Activated naive CD8-positive, alpha-beta T cell treated with anti-CD3 and anti-CD28 coated beads, Interleukin-2, amount 10 ng/mL, durations not matched to agents 7 days and 5 days (primary cell): ENCODE measurements at regions not wholly inside any gene's neighbourhood (a gene's known extent, or its start where the extent isn't known, plus 50 kb on each side); places are given as distances from the start of the nearest gene placed in this dataset.

Source experiments
- ATAC-seq: fragments of 150-1000 bp; cut with Tn5 transposase; one replicate; pipeline ENCODE4 v1.10.0; 2021; ENCODE audit warnings: low read depth, moderate library complexity
- POLR2A ChIA-PET: fragments of 350-600 bp; sonication (Branson Sonifier 250); formaldehyde crosslinking; loops from one replicate; lab custom pipeline; 2021; ENCODE audit warnings: antibody characterized with exemption; lab: Charles Lee
- DNase-seq: peaks from one replicate; pipeline ENCODE4 v3.0.0; 2021
- H3K27ac Mint-ChIP-seq: one replicate; pipeline ENCODE4 v1.8.0; 2022; ENCODE audit warnings: mild to moderate bottlenecking, mixed read lengths
- H3K27me3 Mint-ChIP-seq: one replicate; pipeline ENCODE4 v1.8.0; 2022; ENCODE audit warnings: mild to moderate bottlenecking, moderate library complexity, mixed read lengths
- H3K36me3 Mint-ChIP-seq: one replicate; pipeline ENCODE4 v1.8.0; 2021; ENCODE audit warnings: mild to moderate bottlenecking, mixed read lengths
- H3K4me1 Mint-ChIP-seq: one replicate; pipeline ENCODE4 v1.8.0; 2021; ENCODE audit warnings: mixed read lengths
- H3K4me3 Mint-ChIP-seq: one replicate; pipeline ENCODE4 v1.8.0; 2022; ENCODE audit warnings: mild to moderate bottlenecking, moderate library complexity, mixed read lengths
- H3K9me3 Mint-ChIP-seq: one replicate; pipeline ENCODE4 v1.8.0; 2021; ENCODE audit warnings: mixed read lengths

DNA sequence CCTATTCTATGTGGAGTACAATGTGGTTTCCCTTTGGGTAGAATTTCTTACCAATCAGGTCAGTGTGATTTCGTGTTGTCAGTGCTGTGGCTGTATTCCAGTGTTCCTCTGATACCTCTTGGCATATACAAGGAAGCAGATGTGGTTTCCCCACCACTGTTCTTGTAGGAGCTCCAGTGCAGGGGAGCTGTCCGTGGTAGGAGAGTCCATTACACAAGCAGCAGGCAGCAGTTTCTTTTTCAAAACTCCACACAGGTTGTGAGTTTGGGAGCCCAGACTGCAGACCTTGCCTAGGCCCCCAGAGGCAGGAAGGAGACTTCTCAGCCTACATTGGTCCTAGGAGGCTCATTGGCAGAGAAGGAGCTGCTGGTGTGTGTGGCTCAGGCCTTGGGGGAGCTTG lies 452.8 kb downstream of the AACS start:
- H3K36me3 Mint-ChIP-seq, result no peaks in the 10 kb centered on the region
- POLR2A ChIA-PET, result no interaction called here

DNA sequence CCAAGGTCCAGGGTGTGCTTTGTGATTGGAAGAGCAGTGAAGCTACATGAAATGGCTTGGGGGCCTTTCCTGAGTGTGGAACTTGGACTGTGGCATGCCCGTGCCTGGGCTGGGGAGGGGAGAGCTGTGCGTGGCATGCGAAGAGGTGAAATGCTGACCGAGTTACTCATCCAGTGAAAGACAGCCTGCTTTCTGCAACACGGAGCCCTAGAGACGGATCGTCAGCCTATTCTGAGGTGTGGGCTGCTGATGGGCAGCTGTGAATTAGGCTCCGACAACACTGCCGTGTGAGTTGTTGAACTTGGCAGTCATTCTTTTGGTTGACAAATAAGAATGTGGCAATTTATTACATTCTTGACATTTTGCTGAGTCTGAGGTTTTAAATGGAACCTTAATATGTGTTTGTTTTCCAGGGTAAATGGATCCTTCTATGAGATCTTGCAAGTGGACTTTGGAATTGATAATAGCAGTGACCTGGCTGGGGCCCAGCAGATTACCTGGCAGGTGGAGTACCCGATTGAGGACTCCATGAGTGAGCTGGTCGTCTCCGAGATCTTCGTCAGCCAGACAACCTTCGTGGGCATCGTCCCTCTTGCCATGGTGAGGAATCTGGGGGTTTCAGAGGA lies 453.9 kb downstream of the AACS start:
- Mint-ChIP-seq H3K27me3 (no peaks in the 10 kb centered on the region), H3K27ac (no peak overlapping the region), H3K4me1 (no peaks in the 10 kb centered on the region), H3K9me3 (peaks cover 6% of the 10 kb centered on the region), H3K36me3 (no peaks in the 10 kb centered on the region), H3K4me3 (no peak overlapping the region)
- DNase-seq (no peak), ATAC-seq (no peak)
- POLR2A ChIA-PET, result no interaction called here

More for the DNA sequence above, 452.8 kb downstream of the AACS start:
- no peak overlapping the region for H3K4me3 Mint-ChIP-seq
- no peaks in the 10 kb centered on the region for H3K27me3 Mint-ChIP-seq
- H3K4me1 Mint-ChIP-seq, result no peaks in the 10 kb centered on the region
- H3K27ac Mint-ChIP-seq, result no peak overlapping the region
- peaks cover 6% of the 10 kb centered on the region for H3K9me3 Mint-ChIP-seq
- ATAC-seq, result no peak
- DNase-seq, result no peak

DNA sequence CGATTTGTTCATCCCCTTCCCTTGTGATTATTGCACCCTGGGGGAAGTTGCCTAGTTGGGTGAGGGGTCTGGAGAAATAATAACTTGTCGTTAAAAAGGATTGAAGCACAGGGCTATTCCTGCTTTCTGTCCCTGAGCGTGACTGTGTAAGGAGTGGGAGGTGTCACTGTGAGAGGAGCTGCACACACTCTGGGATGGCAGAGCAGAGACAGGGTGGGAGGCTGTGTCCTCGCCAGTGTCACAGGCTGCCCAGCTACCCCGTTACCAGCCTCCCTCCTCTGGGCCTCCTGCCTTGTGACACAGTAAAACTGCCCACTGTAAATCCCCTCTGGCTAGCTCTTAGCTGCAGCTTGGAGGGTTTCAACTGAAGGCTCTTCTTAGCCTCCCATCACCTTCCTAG lies 460.6 kb downstream of the AACS start:
- Mint-ChIP-seq H3K27me3 (no peaks in the 10 kb centered on the region), H3K9me3 (peaks cover 6% of the 10 kb centered on the region), H3K36me3 (no peaks in the 10 kb centered on the region), H3K4me1 (no peaks in the 10 kb centered on the region), H3K4me3 (no peak overlapping the region), H3K27ac (no peak overlapping the region)
- ATAC-seq (no peak), DNase-seq (no peak)
- POLR2A ChIA-PET, result no interaction called here

DNA sequence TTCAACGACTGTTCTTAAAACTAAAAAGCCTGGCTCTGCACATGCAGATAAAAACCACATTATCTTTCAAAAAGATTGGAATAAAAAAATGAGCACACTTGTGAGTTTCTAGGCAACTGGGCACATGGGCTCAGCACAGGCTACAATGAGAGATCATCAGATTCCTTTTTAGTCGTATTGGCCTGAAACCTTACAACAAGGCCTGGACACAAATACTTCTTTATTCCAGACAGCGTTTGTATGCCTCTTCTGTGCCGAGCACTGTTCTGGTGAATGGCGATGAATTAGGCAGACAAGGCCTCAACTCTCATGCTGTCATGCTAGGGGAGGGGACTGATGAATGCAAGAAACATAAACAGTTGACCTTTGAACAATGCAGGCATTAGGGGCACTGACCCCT lies 463.0 kb downstream of the AACS start:
- POLR2A ChIA-PET, result no interaction called here
- Mint-ChIP-seq H3K4me3 (no peak overlapping the region), H3K4me1 (no peaks in the 10 kb centered on the region), H3K9me3 (no peaks in the 10 kb centered on the region), H3K27me3 (no peaks in the 10 kb centered on the region), H3K36me3 (no peaks in the 10 kb centered on the region), H3K27ac (no peak overlapping the region)
- ATAC-seq (no peak), DNase-seq (no peak)

DNA sequence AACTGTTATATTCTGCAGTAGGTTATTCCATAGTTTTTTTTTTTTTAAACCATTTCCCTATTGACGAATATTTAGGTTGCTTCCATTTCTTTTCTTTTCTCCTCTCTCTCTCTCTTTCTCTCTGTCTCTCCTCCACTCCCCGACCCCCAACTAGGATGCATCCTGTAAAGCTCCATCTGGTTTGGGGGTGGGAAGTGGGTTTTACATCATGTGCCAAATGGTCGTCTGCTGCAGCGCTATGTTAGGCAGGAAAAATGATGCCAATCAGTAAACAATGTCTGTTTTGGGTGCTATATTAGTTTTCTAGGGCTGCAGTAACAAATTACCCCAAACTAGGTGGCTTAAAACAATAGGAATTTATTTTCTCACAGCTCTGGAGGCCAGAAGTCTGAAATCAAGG lies 465.0 kb downstream of the AACS start:
- no peaks in the 10 kb centered on the region for H3K27me3 Mint-ChIP-seq
- no peak for DNase-seq
- H3K4me3 Mint-ChIP-seq, result no peak overlapping the region
- no peaks in the 10 kb centered on the region for H3K4me1 Mint-ChIP-seq
- no peaks in the 10 kb centered on the region for H3K9me3 Mint-ChIP-seq
- no peak for ATAC-seq
- no peaks in the 10 kb centered on the region for H3K36me3 Mint-ChIP-seq
- POLR2A ChIA-PET, result no interaction called here
- H3K27ac Mint-ChIP-seq, result no peak overlapping the region

DNA sequence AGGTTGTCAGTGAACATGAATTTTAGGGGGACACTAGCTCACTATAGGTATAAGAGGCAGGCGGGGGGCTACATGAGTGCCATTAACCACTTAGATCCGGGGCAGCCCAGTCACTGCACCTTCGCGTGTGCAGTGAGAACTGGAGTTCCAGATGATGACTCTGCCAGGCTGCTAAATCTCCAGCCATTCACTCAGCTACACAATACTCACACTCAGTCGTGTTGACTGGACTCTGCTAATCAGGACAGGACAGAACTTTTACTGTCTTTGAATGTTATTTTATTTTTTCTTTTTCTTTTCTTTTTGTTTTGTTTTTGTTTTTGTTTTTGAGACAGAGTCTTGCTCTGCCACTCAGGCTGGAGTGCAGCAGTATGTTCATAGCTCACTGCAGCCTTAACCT lies 465.6 kb downstream of the AACS start:
- Mint-ChIP-seq H3K4me3 (no peak overlapping the region), H3K27ac (no peak overlapping the region), H3K27me3 (no peaks in the 10 kb centered on the region), H3K36me3 (no peaks in the 10 kb centered on the region), H3K4me1 (no peaks in the 10 kb centered on the region), H3K9me3 (no peaks in the 10 kb centered on the region)
- POLR2A ChIA-PET, result no interaction called here
- DNase-seq (no peak), ATAC-seq (no peak)

DNA sequence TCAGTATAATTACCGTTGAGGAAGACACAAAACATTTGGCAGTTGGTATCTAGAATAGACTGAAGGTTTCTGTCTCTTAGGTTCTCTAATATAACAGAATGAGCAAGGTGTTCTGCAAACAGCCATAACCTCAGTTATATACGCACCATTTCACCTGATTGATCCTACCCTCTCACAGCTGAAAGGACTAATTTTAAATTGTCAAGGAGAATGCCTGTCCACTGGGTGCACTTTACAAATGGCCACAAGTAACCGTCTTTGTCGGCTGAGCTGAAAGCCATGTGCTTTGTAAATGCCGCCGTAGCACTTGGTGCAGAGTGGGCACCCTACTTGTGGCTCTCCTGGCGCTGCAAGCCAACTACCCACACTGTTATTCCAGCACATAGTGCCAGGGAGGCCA lies 466.3 kb downstream of the AACS start:
- no peak overlapping the region for H3K27ac Mint-ChIP-seq
- H3K9me3 Mint-ChIP-seq, result no peaks in the 10 kb centered on the region
- no peaks in the 10 kb centered on the region for H3K27me3 Mint-ChIP-seq
- H3K4me3 Mint-ChIP-seq, result no peak overlapping the region
- ATAC-seq, result no peak
- no peaks in the 10 kb centered on the region for H3K36me3 Mint-ChIP-seq
- DNase-seq, result no peak
- POLR2A ChIA-PET, result no interaction called here
- no peaks in the 10 kb centered on the region for H3K4me1 Mint-ChIP-seq

DNA sequence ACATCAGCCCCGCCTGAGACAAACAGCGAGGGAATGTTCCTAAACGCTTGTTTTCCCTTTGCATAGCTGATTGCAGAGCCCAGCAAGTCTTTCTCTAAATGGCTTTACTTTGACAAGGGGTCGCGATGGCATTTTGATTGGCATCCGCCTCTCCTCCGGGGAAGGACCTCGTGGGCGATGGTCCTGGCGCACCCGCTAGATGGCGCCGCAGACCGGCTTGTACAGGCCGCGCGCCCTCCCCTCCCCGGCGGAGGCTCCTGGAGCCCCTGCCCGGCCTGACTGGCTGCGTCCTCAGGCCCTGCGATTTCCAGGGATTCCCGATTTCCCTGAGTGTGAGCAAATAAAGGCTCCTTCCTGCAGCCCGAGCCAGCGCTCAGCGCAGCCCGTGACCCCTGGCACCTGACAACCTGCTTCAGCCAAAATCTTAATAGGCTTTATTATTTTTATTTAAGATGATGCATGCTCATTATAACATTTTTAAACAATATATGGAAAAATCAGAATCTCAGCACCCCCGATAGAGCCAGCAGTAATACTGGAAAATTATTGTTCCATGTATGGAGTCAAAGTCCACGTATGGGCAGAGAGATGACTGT lies 468.3 kb downstream of the AACS start:
- Mint-ChIP-seq H3K36me3 (no peaks in the 10 kb centered on the region), H3K27me3 (no peaks in the 10 kb centered on the region), H3K4me3 (no peak overlapping the region), H3K4me1 (no peaks in the 10 kb centered on the region), H3K9me3 (no peaks in the 10 kb centered on the region), H3K27ac (no peak overlapping the region)
- POLR2A ChIA-PET, result no interaction called here
- ATAC-seq, result no peak
- DNase-seq, result peak; percentile 46

DNA sequence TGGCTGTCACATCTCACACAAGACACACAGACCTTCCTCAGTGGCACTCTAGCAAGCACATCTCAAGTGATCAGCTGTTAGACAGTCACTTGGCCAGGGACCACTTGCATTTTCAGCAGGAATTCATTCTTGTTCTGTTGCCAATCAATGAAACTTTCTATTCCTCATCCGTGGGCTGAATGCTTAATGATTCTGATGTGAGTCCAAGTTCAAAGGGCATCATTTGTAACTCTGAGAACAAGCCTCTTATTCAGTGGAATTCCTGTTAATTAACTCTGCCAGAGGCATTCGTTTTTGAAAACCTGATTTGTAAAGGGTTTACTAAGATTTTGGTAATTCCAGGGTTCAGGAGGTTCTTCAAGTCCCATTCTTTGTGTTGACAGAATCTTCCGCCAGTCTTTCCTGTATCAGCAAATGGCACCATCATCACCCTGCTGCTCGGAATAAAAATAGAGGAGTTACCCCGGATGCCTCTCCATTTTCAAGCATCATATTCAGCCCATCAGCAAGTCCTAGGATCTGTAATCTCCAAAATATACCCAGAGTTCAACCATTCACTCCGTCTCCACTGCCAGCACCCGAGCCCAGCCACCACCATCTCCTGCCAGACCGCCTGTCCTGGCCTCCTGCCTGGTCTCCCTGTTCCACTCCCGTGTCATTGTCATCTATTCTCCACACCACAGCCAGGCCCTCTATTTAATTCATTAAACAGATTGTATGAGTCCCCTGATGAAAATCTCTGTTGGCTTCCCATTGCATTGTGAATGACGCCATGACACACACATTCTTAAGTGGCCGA lies 473.4 kb downstream of the AACS start:
- no peaks in the 10 kb centered on the region for H3K36me3 Mint-ChIP-seq
- ATAC-seq, result no peak
- no peak for DNase-seq
- H3K27me3 Mint-ChIP-seq, result no peaks in the 10 kb centered on the region
- POLR2A ChIA-PET, result no interaction called here
- no peak overlapping the region for H3K27ac Mint-ChIP-seq
- no peaks in the 10 kb centered on the region for H3K4me1 Mint-ChIP-seq
- no peak overlapping the region for H3K4me3 Mint-ChIP-seq
- H3K9me3 Mint-ChIP-seq, result peaks cover 2% of the 10 kb centered on the region

DNA sequence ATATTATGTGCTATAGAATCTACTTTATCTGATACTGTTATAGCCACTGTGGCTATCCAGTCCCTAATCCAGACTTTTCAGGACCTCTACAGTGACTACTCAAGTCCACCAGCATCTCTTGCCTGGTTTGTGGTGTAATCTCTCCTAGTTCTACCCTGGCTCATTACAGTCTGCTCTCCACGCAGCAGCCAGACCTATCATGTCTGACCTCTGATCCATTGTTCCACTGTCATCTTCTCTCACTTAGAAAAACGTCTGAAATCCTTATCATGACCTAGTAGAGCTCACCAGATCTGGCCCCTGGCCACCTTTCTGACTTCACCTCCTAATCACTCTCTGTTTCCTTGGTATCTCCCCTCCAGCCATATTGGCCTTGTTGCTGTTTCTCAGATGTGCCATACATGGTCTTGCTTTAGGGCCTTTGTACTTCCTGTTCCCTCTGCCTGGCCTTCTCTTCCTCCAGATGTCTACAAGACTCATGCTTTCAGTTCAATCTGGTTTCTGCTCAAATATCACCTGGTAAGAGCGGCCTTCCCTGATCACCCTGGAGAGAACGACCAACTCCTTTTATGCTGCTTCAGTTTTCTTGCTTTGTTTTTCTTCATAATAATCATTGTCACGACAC lies 475.5 kb downstream of the AACS start:
- Mint-ChIP-seq H3K9me3 (peaks cover 2% of the 10 kb centered on the region), H3K4me1 (no peaks in the 10 kb centered on the region), H3K4me3 (no peak overlapping the region), H3K36me3 (no peaks in the 10 kb centered on the region), H3K27ac (no peak overlapping the region), H3K27me3 (no peaks in the 10 kb centered on the region)
- DNase-seq (no peak), ATAC-seq (no peak)
- POLR2A ChIA-PET, result no interaction called here

DNA sequence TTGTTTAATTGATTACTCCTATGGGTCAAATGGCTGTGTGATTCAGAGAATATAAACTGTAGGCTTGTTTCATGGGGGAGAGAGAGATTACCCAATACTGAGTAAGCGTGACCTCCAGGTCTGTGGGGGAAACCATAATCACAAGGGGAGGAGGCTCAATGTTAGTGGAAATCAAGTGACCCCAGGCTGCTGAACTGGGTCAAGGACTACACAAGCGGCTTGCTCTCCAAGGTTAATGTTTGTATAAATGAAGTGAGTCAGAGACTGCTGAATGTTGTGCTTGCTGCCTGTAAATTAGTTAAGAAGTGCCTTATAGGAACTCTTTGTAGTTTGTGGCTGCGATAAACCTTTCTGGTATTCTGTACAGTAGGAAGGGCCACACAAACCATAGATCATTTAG lies 479.7 kb downstream of the AACS start:
- no peak overlapping the region for H3K27ac Mint-ChIP-seq
- POLR2A ChIA-PET, result no interaction called here
- H3K36me3 Mint-ChIP-seq, result no peaks in the 10 kb centered on the region
- H3K27me3 Mint-ChIP-seq, result no peaks in the 10 kb centered on the region
- ATAC-seq, result no peak
- DNase-seq, result no peak
- no peak overlapping the region for H3K4me3 Mint-ChIP-seq
- H3K4me1 Mint-ChIP-seq, result no peaks in the 10 kb centered on the region
- peaks cover 2% of the 10 kb centered on the region for H3K9me3 Mint-ChIP-seq

DNA sequence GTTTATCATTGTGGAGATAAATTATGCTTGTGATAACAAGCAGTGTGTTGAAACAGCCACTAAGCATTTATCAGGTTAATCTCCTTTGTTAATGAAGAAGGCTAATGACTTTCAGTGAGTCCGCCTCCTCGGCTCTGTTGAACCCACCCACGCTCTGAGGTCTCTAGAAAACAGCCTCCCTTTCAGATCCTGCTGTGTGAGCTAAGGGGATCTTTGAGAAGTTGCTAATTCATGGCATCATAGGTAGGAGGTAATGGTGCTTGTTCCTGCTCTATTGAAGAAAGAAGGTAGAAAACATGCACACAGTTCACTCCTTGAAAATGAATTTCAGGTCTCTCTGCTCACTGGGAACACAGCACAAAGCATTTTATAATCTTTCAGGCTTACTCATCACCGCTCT lies 483.9 kb downstream of the AACS start:
- ATAC-seq, result no peak
- H3K9me3 Mint-ChIP-seq, result no peaks in the 10 kb centered on the region
- no peaks in the 10 kb centered on the region for H3K27me3 Mint-ChIP-seq
- H3K4me3 Mint-ChIP-seq, result no peak overlapping the region
- no peak overlapping the region for H3K27ac Mint-ChIP-seq
- no peaks in the 10 kb centered on the region for H3K4me1 Mint-ChIP-seq
- POLR2A ChIA-PET, result no interaction called here
- no peaks in the 10 kb centered on the region for H3K36me3 Mint-ChIP-seq
- no peak for DNase-seq

DNA sequence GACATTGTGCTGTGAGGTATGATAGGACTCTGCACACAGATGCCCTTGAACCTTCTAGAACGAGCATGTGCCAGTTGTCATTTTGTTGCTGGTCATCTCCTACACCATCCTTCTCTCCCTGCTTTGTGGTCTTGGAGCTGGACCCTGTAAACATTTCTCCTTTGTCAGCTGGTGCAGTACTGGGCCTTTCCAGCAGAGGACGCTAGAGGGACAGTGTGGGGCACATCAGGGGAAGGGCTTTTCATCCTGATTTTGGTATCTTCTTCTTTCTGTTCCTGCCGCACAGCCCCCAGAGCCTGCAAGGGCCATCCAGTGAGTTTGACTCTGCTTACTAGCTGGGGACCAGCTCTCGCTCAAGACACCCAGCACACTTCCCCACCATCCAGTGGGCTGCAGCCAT lies 484.6 kb downstream of the AACS start:
- H3K27me3 Mint-ChIP-seq, result no peaks in the 10 kb centered on the region
- no peak overlapping the region for H3K4me3 Mint-ChIP-seq
- no peaks in the 10 kb centered on the region for H3K36me3 Mint-ChIP-seq
- ATAC-seq, result no peak
- H3K27ac Mint-ChIP-seq, result no peak overlapping the region
- H3K4me1 Mint-ChIP-seq, result no peaks in the 10 kb centered on the region
- no peak for DNase-seq
- no peaks in the 10 kb centered on the region for H3K9me3 Mint-ChIP-seq
- POLR2A ChIA-PET, result no interaction called here

DNA sequence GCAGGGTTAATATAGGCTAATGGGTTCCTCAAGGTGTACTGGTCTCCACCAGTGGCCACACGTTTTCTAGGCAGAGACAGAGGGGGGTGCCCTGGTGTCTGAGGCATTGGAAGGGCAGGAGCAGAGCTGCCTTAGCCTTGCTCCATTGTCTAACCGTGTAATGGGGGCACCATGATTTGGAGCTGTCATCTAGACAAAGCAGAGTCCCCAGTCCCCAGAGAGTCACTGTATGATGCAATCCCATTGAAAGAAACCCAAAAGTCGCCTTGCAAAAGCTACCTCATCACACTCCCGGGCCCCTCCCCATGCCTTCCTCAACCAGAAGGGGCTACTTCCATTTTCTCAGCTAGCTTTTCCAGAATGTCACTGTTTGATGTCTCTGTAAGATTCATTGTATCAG lies 487.1 kb downstream of the AACS start:
- DNase-seq, result no peak
- H3K27ac Mint-ChIP-seq, result no peak overlapping the region
- H3K4me1 Mint-ChIP-seq, result no peaks in the 10 kb centered on the region
- H3K9me3 Mint-ChIP-seq, result no peaks in the 10 kb centered on the region
- ATAC-seq, result no peak
- H3K36me3 Mint-ChIP-seq, result no peaks in the 10 kb centered on the region
- POLR2A ChIA-PET, result no interaction called here
- H3K4me3 Mint-ChIP-seq, result no peak overlapping the region
- no peaks in the 10 kb centered on the region for H3K27me3 Mint-ChIP-seq
